Caco-2 (cell line): ENCODE measurements at regions not wholly inside any gene's neighbourhood (a gene's known extent, or its start where the extent isn't known, plus 50 kb on each side); places are given as distances from the start of the nearest gene placed in this dataset.

Source experiments
- BruUV-seq: library from RNA; stranded (reverse); fragments of 400-500 nt; replicated peaks from 2 replicates; lab custom pipeline; 2021; lab: Mats Ljungman, UMichigan
- CTCF ChIA-PET: fragments of 300-600 bp; sonication (Branson Sonifier 250); formaldehyde crosslinking; loops from one replicate; lab custom pipeline; 2022; ENCODE audit warnings: antibody characterized with exemption; lab: Charles Lee
- POLR2A ChIA-PET: fragments of 300-600 bp; sonication (Branson Sonifier 250); formaldehyde crosslinking; loops from one replicate; lab custom pipeline; 2022; ENCODE audit warnings: antibody characterized with exemption; lab: Charles Lee
- DNase-seq, 2 experiments: peaks; one replicate each; pipeline versions ENCODE4 v3.0.0 to v3.0.0-alpha.2; 2020 to 2022
- H3K27me3 ChIP-seq: replicated peaks from 2 replicates; pipeline ENCODE4 v1.6.0; 2011; ENCODE audit warnings: low read length; ENCODE audit not compliant: control insufficient read depth, insufficient read depth
- H3K36me3 ChIP-seq: 2 replicates; pipeline ENCODE4 v1.5.1; 2011; ENCODE audit warnings: low read length; ENCODE audit not compliant: control insufficient read depth, insufficient read depth
- H3K4me1 ChIP-seq: fragments of 250-450 bp; sonication (Bioruptor Pico); 2 replicates; pipeline ENCODE4 v1.5.1; 2020; ENCODE audit warnings: mild to moderate bottlenecking
- H3K4me3 ChIP-seq: 2 replicates; pipeline ENCODE4 v1.5.1; 2011; ENCODE audit warnings: low read depth, mild to moderate bottlenecking, control low read depth, low read length
- H3K9me3 ChIP-seq: fragments of 250-450 bp; sonication (Bioruptor Pico); 2 replicates; pipeline ENCODE4 v1.5.1; 2020; ENCODE audit warnings: mild to moderate bottlenecking, moderate library complexity
- H3K27ac Mint-ChIP-seq: one replicate; pipeline ENCODE4 v1.8.0; 2022; ENCODE audit warnings: mixed read lengths; ENCODE audit not compliant: unreplicated experiment
- H3K27me3 Mint-ChIP-seq: one replicate; pipeline ENCODE4 v1.8.0; 2022; ENCODE audit warnings: mixed read lengths; ENCODE audit not compliant: insufficient read depth, unreplicated experiment
- H3K36me3 Mint-ChIP-seq: one replicate; pipeline ENCODE4 v1.8.0; 2022; ENCODE audit warnings: mild to moderate bottlenecking, mixed read lengths; ENCODE audit not compliant: insufficient read depth, unreplicated experiment
- H3K4me1 Mint-ChIP-seq: one replicate; pipeline ENCODE4 v1.8.0; 2022; ENCODE audit warnings: low read depth, mixed read lengths; ENCODE audit not compliant: unreplicated experiment
- H3K4me3 Mint-ChIP-seq: one replicate; pipeline ENCODE4 v1.8.0; 2022; ENCODE audit warnings: mild to moderate bottlenecking, moderate library complexity, mixed read lengths; ENCODE audit not compliant: unreplicated experiment
- H3K9me3 Mint-ChIP-seq: one replicate; pipeline ENCODE4 v1.8.0; 2022; ENCODE audit warnings: mixed read lengths; ENCODE audit not compliant: unreplicated experiment
- intact Hi-C: fragments of 100-400 bp; cut with micrococcal nuclease; formaldehyde crosslinking; loops from one replicate; pipeline ENCODE4 v1.10.0; 2022; ENCODE audit not compliant: unreplicated experiment
- TF ChIP-seq, protein P1 (sequence below), 2 experiments: fragments of 200-600 bp in 1 of 2; IDR thresholded peaks; 1 replicate in 1 of 2; 2 replicates in 1 of 2; pipeline versions ENCODE4 v1.5.1 to v1.8.0; 2011 to 2022; ENCODE audit warnings: antibody characterized with exemption in 1 of 2, control low read depth in 1 of 2, inconsistent platforms in 1 of 2, low read depth in 1 of 2, low read length in 1 of 2, mild to moderate bottlenecking in 1 of 2, moderate library complexity in 1 of 2; ENCODE audit not compliant: insufficient read depth in 1 of 2, severe bottlenecking in 1 of 2, unreplicated experiment in 1 of 2

GRCh38 chr21:35414056-35414455 is 365.0 kb upstream of the RUNX1 start:
- Mint-ChIP-seq H3K4me1 (peaks cover 7% of the 10 kb centered on the region), H3K27me3 (no peaks in the 10 kb centered on the region), H3K36me3 (no peaks in the 10 kb centered on the region), H3K9me3 (peaks cover 7% of the 10 kb centered on the region), H3K27ac (no peak overlapping the region), H3K4me3 (no peak overlapping the region)
- Histone ChIP-seq H3K36me3 (no peaks in the 10 kb centered on the region), H3K27me3 (no peaks in the 10 kb centered on the region), H3K9me3 (no peaks in the 10 kb centered on the region), H3K4me3 (no peak overlapping the region), H3K4me1 (peaks cover 9% of the 10 kb centered on the region)
- ChIA-PET CTCF (no interaction called here), POLR2A (no interaction called here)
- TF ChIP-seq, protein P1, sequence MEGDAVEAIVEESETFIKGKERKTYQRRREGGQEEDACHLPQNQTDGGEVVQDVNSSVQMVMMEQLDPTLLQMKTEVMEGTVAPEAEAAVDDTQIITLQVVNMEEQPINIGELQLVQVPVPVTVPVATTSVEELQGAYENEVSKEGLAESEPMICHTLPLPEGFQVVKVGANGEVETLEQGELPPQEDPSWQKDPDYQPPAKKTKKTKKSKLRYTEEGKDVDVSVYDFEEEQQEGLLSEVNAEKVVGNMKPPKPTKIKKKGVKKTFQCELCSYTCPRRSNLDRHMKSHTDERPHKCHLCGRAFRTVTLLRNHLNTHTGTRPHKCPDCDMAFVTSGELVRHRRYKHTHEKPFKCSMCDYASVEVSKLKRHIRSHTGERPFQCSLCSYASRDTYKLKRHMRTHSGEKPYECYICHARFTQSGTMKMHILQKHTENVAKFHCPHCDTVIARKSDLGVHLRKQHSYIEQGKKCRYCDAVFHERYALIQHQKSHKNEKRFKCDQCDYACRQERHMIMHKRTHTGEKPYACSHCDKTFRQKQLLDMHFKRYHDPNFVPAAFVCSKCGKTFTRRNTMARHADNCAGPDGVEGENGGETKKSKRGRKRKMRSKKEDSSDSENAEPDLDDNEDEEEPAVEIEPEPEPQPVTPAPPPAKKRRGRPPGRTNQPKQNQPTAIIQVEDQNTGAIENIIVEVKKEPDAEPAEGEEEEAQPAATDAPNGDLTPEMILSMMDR (IDR thresholded peaks at IDR 0.05; ENCODE audit: insufficient read depth in 1 of 2, low read depth in 1 of 2, low read length in 1 of 2, severe bottlenecking in 1 of 2, unreplicated experiment in 1 of 2): no peak
- intact Hi-C loops: no loop called here
- BruUV-seq: no TSS peak
- no peak for DNase-seq

GRCh38 chr21:35412231-35412630 is 363.1 kb upstream of the RUNX1 start:
- Mint-ChIP-seq H3K36me3 (no peaks in the 10 kb centered on the region), H3K9me3 (no peaks in the 10 kb centered on the region), H3K4me3 (no peak overlapping the region), H3K4me1 (peaks cover 7% of the 10 kb centered on the region), H3K27me3 (no peaks in the 10 kb centered on the region), H3K27ac (no peak overlapping the region)
- Histone ChIP-seq H3K27me3 (no peaks in the 10 kb centered on the region), H3K36me3 (no peaks in the 10 kb centered on the region), H3K9me3 (no peaks in the 10 kb centered on the region), H3K4me1 (peaks cover 9% of the 10 kb centered on the region), H3K4me3 (no peak overlapping the region)
- intact Hi-C loops: no loop called here
- POLR2A ChIA-PET: no interaction called here
- DNase-seq: no peak
- BruUV-seq: no TSS peak
- CTCF ChIA-PET: no interaction called here
- TF ChIP-seq, protein P1 (IDR thresholded peaks at IDR 0.05; ENCODE audit: insufficient read depth in 1 of 2, low read depth in 1 of 2, low read length in 1 of 2, severe bottlenecking in 1 of 2, unreplicated experiment in 1 of 2): no peak

GRCh38 chr21:35411434-35411833 is 362.3 kb upstream of the RUNX1 start:
- TF ChIP-seq, protein P1 (IDR thresholded peaks at IDR 0.05; ENCODE audit: insufficient read depth in 1 of 2, low read depth in 1 of 2, low read length in 1 of 2, severe bottlenecking in 1 of 2, unreplicated experiment in 1 of 2): no peak
- Histone ChIP-seq H3K4me1 (peaks cover 9% of the 10 kb centered on the region), H3K9me3 (no peaks in the 10 kb centered on the region), H3K36me3 (no peaks in the 10 kb centered on the region), H3K4me3 (no peak overlapping the region), H3K27me3 (no peaks in the 10 kb centered on the region)
- Mint-ChIP-seq H3K27me3 (no peaks in the 10 kb centered on the region), H3K36me3 (no peaks in the 10 kb centered on the region), H3K9me3 (no peaks in the 10 kb centered on the region), H3K27ac (no peak overlapping the region), H3K4me3 (no peak overlapping the region), H3K4me1 (peaks cover under 1% of the 10 kb centered on the region)
- no TSS peak for BruUV-seq
- ChIA-PET POLR2A (no interaction called here), CTCF (no interaction called here)
- no peak for DNase-seq
- intact Hi-C loops: no loop called here
